ENCODE measurements at regions not wholly inside any gene's neighbourhood (a gene's known extent, or its start where the extent isn't known, plus 50 kb on each side); places are given as distances from the start of the nearest gene placed in this dataset.
"Not testable (repeated sequence)": the region's sequence is repeated elsewhere in the genome, so short reads cannot be mapped to it uniquely, and the experiment has no call there.

- DNase-seq (ENCODE audit: low read depth in 2 of 2): no peak
These were observed 473.3 kb upstream of the PLXNA2 start for GRCh38 chr1:208717525-208717924.

DNA sequence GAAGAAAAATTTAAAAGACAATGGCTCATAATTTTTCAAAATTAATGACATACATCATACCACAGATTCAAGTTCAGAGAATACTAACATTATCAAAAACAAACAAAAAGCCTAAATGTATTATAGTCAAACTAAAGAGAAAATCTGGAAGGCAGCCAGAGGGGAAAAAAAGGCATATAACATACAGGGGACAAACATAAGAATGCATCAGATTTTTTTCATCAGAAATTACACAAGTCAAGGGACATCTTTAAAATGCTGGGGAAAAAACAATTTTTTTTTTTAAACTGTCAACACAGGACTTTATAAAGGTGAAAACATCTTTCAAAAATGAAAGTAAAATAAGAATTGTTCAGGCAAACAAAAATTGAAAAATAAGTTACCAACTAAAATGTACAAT is 478.4 kb upstream of the PLXNA2 start:
- DNase-seq (ENCODE audit: low read depth in 2 of 2): no peak

DNA sequence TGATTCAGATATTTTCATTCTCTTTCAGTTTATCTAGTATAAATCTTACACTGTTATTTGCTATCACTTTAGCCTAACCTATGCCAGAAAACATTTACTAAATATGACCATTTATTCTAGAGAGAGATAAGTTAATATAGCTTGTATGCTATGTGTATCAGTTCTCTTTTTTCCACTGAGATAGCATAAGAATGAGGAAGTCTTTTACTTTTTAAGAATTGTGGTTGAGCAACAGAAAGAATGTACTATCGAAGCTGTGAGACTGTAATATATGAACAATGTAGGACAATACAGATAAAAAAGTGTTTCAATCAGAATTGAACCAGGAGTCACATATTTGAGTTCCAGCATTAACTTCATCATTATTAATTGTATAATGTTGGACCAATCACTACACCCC is 479.9 kb upstream of the PLXNA2 start:
- no peak for DNase-seq (ENCODE audit: low read depth in 2 of 2)

- no peak for DNase-seq (ENCODE audit: low read depth in 2 of 2)
These were observed 484.6 kb upstream of the PLXNA2 start for GRCh38 chr1:208728815-208729214.

- no peak for DNase-seq (ENCODE audit: low read depth in 2 of 2)
These were observed 488.0 kb upstream of the PLXNA2 start for GRCh38 chr1:208731981-208732821.

GRCh38 chr1:208737161-208737560 is 493.0 kb upstream of the PLXNA2 start:
- DNase-seq (ENCODE audit: low read depth in 2 of 2): no peak

GRCh38 chr1:208737922-208738321 is 493.7 kb upstream of the PLXNA2 start:
- DNase-seq (ENCODE audit: low read depth in 2 of 2): no peak

DNA sequence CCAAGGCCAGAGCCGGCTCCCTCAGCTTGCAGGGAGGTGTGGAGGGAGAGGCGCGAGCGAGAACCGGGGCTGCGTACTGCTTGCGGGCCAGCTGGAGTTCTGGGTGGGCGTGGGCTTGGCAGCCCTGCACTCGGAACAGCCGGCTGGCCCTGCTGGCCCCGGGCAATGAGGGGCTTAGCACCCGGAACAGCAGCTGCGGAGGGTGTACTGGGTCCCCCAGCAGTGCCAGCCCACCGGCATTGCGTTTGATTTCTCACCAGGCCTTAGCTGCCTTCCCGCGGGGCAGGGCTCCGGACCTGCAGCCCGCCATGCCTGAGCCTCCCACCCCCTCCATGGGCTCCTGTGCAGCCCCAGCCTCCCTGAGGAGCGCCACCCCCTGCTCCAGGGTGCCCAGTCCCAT is 495.5 kb upstream of the PLXNA2 start:
- not testable (repeated sequence) for DNase-seq (ENCODE audit: low read depth in 2 of 2)

GRCh38 chr1:208741296-208741695 is 497.1 kb upstream of the PLXNA2 start:
- DNase-seq (ENCODE audit: low read depth in 2 of 2): no peak

DNA sequence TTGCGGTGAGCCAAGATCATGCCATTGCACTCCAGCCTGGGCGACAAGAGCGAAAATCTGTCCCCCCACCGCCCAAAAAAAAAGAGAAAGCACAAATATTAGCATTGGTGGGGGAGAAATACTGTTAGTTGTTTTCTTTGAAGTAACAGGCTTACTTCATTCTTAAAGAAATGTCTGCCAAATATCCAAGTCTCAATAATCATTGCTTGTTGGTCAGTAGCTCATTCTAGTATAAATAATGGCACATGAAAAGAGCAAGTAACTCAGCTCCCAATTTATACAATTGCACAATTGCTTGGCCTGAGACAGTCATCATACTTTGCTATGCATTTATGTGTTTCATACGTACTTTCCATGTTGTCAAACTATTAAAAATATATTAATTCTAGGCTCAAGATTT is 499.2 kb upstream of the PLXNA2 start:
- no peak for DNase-seq (ENCODE audit: low read depth in 2 of 2)

DNA sequence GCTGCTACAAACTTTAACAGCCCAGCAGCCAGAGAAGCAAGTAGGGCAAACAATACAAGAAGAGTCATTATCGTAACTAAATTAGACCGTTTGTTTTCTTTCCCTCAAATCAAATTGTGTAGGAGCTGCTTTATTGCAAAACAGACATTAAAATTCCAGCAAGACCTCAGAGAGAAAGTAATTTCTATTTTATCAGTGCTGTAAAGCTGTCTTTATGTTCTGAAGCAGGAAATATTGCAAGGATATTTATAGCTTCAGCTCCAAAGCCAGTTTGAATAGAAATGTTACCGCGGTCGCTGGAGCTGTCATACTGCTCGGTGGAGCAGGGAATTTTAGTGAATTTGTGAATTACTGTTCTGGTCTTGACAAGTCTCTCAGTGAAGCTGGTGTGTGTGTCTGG is 503.8 kb upstream of the PLXNA2 start:
- no peak for DNase-seq (ENCODE audit: low read depth in 2 of 2)

DNA sequence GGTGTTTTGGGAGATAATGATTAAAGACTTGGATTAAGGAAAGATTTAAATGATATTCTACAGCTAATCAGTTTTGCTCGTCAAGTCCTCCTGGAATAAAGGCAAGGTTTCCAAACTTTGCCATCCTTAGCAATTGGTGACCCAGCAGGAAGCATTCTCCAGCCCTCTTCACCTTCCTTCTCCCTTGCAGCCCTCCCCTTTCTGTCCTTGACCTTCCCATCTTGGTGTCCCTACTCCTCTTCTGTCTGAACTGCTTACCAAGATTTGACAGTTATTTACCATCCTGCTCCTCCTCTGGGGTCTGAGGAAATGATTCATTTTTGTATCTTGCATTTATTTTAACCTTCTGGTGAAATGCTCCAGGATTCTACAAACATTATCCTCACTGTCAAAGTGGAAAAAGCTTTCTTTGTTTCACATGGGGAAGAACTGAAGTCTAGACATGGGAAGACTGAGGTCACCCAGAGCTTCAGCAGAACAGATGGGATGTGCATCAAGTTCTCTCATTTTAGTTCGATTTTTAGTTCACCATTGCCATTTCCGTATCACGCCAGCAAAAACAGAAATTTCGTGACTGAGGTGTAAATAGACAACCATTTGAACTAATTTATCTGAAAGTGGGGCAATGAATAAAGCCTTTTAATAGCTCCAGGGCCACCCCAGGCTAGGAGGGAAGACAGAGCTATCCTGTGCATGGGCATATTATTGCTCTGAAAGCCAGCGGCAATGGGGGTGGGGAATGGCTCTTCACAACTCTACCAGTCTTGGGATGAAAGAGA is 504.4 kb upstream of the PLXNA2 start:
- DNase-seq (ENCODE audit: low read depth in 2 of 2): no peak

- DNase-seq (ENCODE audit: low read depth in 2 of 2): no peak
These were observed 512.3 kb upstream of the PLXNA2 start for GRCh38 chr1:208756339-208756981.

DNA sequence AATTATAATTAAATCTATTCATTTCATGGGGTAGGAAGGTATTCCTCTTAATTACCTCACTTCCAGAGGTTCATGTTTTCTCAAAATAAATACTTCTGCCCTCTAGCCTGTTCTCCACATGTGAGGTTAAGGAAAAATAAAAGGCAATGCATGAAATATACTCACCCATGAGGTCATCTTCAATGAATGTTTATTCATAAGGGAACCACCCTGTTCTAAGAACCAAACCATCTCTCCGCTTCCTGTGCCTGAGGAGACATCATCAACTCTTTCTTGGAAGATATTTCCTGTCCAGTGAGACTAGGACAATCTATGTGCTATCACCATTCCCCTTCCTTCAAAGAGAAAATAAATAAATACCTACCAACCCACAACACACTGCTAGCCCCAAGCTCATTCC is 513.7 kb upstream of the PLXNA2 start:
- no peak for DNase-seq (ENCODE audit: low read depth in 2 of 2)

DNA sequence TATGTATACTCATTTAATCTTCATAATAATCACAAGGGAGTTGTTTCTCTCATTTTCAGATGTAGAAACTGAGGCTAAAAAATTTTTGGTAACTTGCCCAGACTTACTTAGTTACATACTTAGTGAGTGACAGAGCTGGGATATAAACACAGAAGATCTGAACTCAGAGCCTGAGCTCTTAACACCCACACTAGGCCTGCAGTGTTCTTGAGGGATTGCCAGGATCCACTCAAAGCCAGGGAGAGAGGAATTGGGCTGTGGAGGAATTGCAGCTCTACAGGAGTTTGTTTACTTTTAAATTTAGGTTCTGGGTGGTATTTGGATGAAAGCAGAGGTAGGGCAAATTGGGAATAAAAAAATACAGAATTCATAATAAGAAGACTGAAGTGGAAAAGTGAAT is 515.1 kb upstream of the PLXNA2 start:
- DNase-seq (ENCODE audit: low read depth in 2 of 2): no peak

GRCh38 chr1:208763971-208764370 is 519.8 kb upstream of the PLXNA2 start:
- no peak for DNase-seq (ENCODE audit: low read depth in 2 of 2)

DNA sequence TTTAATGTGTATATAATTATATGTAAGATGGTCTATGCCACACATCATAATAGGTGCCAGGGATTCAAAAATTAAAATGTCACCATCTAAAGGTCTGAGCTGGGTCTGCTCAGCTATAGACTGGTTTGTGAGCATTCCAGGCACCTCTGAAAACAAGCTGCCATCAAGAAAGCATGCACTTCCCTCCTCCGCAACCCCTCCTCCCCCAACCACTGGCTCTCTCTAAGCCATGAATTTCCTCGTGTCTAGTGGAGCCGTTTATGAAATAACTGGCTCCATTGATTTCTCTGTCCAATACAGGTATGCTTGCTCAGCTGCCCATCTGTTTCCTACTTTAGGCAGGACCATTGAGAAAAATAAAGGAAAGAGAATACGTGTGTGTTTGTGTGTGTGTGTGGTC is 522.6 kb upstream of the PLXNA2 start:
- DNase-seq (ENCODE audit: low read depth in 2 of 2): no peak

- DNase-seq (ENCODE audit: low read depth in 2 of 2): no peak
These were observed 523.6 kb upstream of the PLXNA2 start for GRCh38 chr1:208767816-208768215.

GRCh38 chr1:208772891-208773290 is 528.7 kb upstream of the PLXNA2 start:
- DNase-seq (ENCODE audit: low read depth in 2 of 2): no peak

DNA sequence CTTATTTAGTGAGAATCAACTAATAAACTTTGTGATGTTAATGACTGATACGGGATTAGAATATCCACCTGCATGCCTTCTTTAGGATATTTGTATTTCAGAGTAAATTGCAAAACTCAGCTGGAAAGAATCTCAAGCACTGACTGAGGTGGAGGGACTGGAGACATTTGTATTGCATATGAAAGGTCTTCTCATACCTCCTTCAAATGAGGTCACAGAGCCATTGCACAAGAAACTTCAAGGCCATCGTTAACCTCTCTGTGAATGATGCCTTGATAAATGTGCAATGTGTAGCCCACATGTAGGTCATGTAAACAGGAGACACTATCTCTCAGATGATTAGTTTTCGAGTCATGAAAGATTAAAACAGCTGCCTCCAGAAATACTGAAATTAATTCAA is 531.7 kb upstream of the PLXNA2 start:
- DNase-seq (ENCODE audit: low read depth in 2 of 2): no peak

GRCh38 chr1:208778417-208778816 is 534.2 kb upstream of the PLXNA2 start:
- no peak for DNase-seq (ENCODE audit: low read depth in 2 of 2)

DNA sequence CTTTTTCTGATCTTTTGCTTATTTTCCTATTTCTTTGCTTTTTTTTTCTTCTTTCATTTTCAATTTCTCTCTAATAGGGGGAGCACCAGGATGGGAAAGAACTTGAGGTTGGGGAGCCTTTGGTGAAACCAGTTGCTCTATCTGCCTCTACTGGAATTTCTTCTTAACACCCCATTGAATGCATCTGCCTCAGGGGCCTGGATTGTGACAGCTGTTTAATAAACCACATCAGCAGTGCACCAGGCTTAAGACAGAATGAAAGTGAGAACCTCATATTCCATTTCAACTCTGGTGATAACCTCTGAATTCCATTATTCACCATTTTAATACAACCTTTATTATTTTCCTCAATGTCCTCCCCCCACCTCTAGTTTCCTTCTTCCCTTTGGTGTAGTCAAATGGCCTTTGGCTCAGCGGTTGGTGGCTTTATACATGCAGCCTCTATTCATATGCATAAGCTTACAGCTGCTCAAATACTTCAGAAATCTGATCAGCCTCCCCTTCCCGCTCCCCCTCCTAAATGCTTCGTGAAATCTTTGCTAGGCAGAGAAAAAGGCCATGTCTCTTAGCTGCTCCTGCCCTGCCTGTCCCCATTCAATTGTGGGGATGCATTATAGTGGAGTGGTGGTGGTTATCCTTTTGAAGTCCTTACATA is 537.3 kb upstream of the PLXNA2 start:
- DNase-seq (ENCODE audit: low read depth in 2 of 2): no peak
